NCI-H748 treated with DMSO at 0.1 percent for 48 hours (cell line): ENCODE measurements at regions not wholly inside any gene's neighbourhood (a gene's known extent, or its start where the extent isn't known, plus 50 kb on each side); places are given as distances from the start of the nearest gene placed in this dataset.
A peak's percentile ranks its signal among the peaks of the same experiment; 100 is the strongest.

ENCODE experiments used
- DNase-seq: peaks from one replicate; lab custom pipeline; 2025; lab: John Stamatoyannopoulos, UW

GRCh38 chr3:182596676-182597410, 196.5 kb upstream of the ATP11B start:
- peak; percentile 88 for DNase-seq

- DNase-seq = no peak
Observed at GRCh38 chr3:182597621-182598041, 195.7 kb upstream of the ATP11B start.

GRCh38 chr3:182601597-182601996, 191.7 kb upstream of the ATP11B start:
- DNase-seq = no peak

- no peak for DNase-seq
Observed at GRCh38 chr3:182603501-182603900, 189.8 kb upstream of the ATP11B start.

- no peak for DNase-seq
Observed at GRCh38 chr3:182605882-182606611, 187.3 kb upstream of the ATP11B start.

GRCh38 chr3:182606905-182607504, 186.3 kb upstream of the ATP11B start:
- no peak for DNase-seq

GRCh38 chr3:182608832-182609231, 184.5 kb upstream of the ATP11B start:
- no peak for DNase-seq

- peak; percentile 57 for DNase-seq
Observed at GRCh38 chr3:182609575-182610156, 183.6 kb upstream of the ATP11B start.

GRCh38 chr3:182612332-182612731, 181.0 kb upstream of the ATP11B start:
- no peak for DNase-seq

GRCh38 chr3:182617500-182617899, 175.8 kb upstream of the ATP11B start:
- no peak for DNase-seq

GRCh38 chr3:182618085-182618732, 175.1 kb upstream of the ATP11B start:
- peak; percentile 49 for DNase-seq

- no peak for DNase-seq
Observed at GRCh38 chr3:182618981-182619591, 174.2 kb upstream of the ATP11B start.

- DNase-seq = no peak
Observed at GRCh38 chr3:182620723-182621434, 172.4 kb upstream of the ATP11B start.

- no peak for DNase-seq
Observed at GRCh38 chr3:182621435-182622240, 171.7 kb upstream of the ATP11B start.

- DNase-seq = no peak
Observed at GRCh38 chr3:182622241-182622545, 171.1 kb upstream of the ATP11B start.

- DNase-seq = no peak
Observed at GRCh38 chr3:182626484-182627467, 166.5 kb upstream of the ATP11B start.

- no peak for DNase-seq
Observed at GRCh38 chr3:182628531-182628930, 164.8 kb upstream of the ATP11B start.

GRCh38 chr3:182629521-182629920, 163.8 kb upstream of the ATP11B start:
- DNase-seq = no peak
